Stimulated activated CD4-positive, alpha-beta T cell treated with anti-CD3 and anti-CD28 coated beads, TNF-alpha, amount 100 ng/mL, for 4 hours (primary cell): ENCODE measurements at regions not wholly inside any gene's neighbourhood (a gene's known extent, or its start where the extent isn't known, plus 50 kb on each side); places are given as distances from the start of the nearest gene placed in this dataset.

Experiments used
- DNase-seq, 3 experiments: peaks; one replicate each; pipeline ENCODE4 v3.0.0-alpha.2; 2020; ENCODE audit warnings: low read depth in 3 of 3

DNA sequence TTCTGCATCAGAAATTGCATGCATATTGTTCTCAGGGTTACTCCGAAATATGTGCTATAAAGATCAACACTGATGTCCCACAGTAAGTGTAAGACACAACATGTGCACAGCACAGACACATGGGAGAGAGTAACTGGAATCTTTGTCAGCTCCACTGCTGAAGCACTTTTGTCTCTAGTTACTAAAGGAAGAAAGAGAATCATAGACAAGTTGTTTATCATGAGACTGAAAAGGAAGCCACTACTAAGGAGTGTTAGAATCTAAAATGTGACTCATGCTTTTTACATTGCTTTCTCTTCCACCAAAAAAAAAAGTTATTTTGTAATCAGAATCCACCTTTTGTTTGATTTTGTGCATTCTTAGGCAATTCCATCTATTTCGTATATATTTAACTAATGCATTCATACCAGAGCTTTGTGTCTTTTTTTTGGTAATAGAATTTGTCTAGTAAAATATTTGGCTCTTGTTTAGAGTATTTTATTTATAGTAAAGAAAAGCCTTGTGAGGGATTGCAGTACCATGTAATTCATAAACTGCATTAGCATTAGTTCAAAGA lies 502.4 kb downstream of the FBXO15 start:
- no peak for DNase-seq

DNA sequence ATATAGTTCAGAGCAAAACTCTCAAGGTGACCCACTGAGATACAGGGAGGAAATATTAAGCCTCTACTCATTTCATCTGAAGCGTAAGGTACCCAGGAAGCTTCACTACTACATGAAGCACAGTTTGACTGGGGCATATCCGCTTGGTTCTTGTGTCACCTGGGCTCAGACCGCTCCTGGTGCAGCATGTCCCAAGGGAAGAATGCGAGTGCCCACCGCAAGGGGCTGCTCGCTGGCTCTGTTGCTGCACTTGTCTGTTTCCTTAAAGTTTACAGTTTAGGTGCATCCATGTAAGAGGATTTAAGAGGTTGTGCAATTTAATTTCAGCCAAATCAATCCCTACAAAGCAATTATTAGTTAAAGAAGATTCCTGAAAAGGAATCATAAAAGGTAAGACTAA lies 507.8 kb downstream of the FBXO15 start:
- no peak for DNase-seq

DNA sequence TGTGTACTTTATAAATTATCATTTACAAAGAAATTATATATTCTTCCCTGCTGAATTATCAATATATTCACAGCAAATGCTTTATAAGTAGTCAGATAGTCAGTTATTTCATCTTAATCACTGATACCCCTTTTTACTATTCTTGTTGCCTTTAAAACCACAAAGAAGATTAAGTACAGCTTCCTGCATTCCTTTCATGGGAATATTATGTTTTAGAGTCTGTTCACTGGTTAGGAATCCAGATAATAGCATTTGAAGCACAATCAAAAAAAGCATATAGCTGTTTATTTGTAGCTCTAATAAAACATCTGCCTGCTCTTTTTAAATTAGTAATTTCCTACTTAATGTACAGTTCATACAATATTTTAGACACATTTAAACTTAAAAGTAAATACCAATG lies 508.9 kb downstream of the FBXO15 start:
- no peak for DNase-seq

DNA sequence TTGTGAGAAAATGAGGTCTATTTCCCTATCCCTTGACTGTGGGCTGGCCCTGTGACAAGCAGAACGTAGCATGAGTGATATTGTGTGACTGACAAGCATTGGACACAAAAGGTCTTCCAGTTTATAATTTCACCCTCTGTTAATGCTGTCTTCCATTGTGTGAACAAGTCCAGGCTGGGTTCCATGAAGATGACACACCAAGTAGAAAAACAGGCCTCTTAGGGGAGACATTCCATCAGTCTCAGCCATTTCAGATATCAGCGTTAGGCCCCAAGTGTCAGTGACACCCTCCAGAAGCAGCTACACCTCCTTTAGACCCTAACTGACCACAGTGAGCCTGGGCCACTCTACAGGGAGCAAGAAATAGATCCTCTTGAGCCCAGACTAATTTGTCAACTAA lies 511.3 kb downstream of the FBXO15 start:
- no peak for DNase-seq

DNA sequence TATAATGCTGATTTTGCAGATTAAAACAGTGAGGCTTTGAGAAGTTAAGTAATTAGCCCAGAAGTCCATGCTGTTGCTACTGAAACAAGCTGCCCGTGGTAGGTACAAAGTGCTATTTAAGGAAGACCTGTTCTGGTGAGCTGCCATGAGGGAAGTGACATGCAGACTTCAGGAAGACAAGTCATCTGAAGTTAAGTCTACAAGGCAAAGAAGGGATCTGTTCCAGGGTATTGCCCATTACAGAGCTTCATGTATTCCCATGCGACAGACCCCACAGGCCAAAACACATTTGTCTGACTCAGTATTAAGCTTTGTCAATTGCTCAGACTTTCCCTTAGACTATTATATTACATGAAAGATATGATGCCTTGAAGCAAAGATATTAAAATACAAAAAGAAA lies 520.8 kb downstream of the FBXO15 start:
- no peak for DNase-seq

DNA sequence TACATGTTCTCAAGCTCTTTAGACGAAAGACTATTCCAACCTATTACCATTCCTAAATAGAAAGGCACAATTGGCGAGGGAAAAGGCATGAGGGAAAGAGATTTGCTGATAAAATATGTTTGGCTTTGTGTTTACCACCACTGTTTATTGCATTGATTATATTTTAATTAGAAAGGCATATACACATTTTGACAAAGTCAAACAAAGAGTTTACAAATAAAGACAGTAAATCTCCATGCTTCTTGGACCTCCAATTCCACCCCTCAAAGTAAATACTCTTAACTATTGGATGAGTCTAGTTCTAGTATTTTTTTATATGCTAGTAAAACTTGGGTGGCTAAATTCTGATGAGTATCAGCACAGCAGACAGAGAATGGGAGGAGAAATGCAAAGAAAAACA lies 521.4 kb downstream of the FBXO15 start:
- DNase-seq, result no peak

DNA sequence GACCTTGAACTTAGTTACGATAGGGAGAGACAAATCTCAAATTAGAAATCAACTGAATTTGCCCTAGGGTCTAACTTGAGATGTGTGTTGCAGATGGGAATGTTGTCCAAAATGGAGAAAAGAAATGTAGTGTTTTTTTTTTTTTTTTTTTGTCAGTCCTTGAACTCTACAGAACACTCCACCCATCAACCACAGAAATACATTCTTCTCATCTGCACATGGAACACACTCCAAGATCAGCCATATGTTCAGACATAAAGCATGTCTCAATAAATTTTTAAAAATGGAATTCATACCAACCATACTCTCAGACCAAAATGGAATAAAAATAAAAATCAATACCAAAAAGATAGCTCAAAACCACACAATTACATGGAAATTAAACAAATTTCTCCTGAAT lies 526.5 kb downstream of the FBXO15 start:
- no peak for DNase-seq

DNA sequence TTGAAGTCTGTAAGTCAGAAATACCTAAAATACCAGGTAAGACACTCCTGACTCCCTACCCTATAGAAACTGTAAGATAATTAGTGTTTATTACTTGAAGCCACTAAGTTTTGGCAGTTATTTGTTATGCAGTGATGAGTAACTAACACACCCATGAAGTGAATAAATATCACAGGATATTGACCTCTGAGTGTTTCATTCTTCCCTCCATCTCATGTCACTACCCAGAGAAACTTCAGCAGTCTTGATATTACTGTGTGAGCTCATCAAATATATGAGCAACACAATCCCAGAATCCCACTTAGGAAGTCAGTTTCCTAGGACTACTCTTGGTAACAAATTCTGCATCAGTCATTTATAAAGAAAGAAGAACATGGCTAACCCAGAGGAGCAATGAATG lies 529.7 kb downstream of the FBXO15 start:
- no peak for DNase-seq

DNA sequence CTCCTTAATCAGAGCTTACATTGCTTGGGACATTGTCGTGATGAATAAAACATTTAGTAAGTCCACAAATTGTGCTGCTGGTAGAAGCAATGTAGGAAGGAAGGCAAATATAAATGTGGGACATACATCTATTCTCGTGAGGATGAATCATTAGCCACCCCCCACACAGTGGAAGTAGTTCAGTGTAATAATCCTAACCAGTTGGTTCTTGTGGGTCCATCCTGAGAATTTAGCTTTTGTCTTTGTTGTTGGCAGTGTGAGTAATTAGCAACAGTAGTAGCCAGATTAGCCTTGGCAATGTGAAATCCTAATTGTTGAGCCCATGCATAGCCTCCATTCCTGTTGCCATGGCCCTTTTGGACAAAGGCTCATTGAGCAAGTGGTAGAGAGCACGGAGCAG lies 532.1 kb downstream of the FBXO15 start:
- no peak for DNase-seq

DNA sequence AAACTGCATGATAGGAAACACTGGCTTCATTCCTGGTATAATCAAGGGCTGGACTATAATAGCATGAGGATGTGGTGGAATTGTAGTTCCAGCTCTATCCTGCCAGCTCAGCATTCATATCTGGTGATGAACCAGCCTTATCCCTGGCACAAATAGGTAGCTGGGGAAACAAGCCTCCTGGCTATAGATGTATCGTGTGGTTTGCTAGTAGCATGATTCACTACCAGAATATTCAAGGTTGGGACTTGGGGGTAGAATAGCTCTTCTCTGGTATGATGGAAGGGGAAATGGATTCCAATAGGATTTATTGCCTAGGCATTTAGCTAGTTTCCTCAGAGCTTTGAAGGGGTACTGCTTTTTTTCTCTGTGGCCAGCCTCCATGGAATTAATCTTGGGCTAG lies 532.8 kb downstream of the FBXO15 start:
- no peak for DNase-seq

DNA sequence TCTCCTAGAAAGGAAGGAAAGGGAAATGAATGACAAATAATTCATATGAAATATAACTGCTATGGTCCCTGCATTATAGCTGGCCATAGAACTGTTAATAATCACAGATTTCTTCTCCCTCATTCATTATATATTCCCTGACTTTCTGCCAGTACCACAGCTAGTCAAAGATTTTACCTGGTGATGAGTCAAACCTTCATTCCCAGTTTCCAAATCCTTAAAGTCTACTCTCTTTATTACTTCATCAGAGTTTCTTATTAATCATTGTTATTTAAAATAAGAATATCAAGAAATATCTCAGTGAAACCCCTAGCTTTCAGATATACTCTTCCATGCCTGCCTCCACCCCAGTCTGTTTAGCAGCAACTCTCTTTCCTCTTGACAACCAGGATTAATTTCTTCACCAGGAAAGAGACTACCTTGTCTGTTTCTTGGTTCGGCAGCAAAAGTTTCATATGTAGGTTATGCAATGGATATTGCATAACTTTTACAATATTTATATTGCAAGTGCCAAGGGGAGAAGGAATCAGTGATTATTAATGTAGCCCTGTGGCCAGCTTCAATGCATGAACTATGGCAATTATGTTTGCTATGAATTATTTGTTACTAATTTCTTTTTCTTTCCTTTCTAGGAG lies 533.8 kb downstream of the FBXO15 start:
- no peak for DNase-seq

DNA sequence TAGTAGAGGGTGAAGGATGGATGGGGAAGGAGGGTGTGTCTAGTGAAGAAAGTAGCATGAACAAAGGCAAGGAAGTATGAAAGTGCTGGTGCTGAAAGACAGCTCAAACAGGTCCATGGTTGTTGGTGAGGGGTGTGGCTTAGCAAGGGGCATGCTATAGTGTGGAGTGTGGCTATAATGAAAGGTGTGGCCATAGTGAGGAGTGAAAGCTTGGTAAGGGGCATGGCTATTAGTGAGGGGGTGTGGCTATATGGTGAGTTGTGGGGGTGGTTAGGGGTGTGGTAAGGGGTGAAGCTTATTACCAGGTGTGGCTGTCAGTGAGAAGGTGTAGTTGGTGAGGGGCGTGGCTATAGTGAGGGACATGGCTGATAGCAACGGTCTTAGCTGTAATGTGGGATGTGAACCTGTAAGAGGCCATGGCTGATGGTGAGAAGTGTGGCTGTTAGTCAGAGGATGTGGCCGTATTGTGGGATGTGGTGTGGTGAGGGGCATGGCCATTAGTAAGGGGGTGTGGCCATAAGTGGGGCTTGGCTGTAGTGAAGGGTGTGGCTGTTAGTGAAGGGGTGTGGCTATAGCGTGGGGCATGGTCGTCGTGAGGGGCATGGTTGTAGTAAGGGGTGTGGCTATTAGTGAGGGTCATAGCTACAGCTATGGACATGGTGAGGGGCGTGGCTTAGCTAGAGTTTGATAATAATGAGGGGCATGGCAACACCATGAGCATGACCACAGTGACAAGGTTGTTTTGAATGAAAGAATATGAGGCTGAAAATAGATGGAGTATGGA lies 549.6 kb downstream of the FBXO15 start:
- no peak for DNase-seq

DNA sequence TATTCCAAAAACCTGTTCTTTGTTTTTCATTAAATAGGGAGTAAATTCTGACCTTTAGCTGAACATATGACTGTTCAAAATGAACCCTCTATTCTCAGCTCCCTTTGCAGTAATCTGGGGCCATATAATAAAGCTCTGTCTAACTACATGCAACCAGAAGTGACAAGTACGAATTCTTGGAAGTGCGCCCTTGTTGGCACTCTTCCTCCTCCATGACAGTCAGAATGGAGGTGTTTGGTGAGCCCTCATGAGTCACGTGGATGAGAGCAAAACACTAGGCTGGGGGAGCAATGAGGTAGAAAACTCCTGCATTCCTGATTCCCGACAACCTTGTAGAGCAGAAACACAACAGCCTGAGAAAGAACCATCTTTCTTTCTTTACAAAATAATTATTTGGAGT lies 552.9 kb downstream of the FBXO15 start:
- DNase-seq, result no peak

DNA sequence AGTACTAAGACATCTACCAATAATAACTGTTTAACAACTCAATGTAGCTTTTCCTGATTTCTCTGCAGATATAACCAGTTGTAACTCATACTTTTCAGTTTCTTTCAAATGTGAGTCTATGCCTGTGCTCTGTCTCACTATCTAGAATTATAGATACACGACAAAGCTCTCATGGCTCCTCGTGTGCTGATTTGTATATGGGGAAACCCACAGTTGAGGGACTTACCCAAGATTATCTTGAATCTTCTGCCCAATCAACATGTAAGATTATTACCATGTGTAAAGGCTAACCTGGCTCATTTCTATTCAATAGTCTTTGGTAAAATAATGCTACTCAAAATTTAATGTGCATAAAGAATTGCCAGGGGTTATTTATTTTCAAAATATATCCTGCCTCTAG lies 554.4 kb downstream of the FBXO15 start:
- no peak for DNase-seq

DNA sequence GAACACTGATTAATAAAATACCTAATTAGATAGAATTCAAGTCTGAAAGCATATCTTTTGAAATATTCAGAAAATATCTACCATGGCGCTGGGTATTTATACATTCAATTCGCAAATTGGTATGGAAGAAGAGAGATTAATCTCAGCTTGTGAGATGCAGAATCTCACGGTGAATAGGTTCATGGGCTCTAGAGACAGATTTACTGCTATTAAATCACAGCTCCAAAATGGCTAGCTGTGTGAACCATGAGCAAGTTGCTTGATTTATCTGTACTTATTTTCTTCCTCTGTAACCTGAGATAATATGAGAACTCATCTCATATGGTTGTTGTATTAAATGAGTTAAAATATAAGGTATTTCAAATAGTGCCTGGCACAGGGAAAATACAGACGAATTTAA lies 556.7 kb downstream of the FBXO15 start:
- no peak for DNase-seq

DNA sequence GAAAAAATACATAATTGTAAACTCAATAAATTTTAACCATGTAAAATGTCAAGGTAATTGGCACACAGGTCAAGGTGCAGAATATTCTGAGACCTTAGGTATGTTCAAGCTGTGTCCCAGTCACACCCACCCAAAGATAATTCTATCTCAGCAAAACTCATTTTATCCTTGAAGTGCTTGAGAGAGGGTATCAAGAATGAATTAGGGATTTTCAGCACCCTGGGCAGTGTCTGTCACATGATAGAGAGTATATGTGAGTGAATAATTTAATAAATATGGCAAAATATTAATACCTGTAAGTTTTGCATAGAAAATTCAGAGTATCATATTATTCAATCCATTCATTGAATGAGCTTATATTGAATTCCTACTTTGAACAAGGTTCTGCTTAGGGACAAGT lies 567.9 kb downstream of the FBXO15 start:
- no peak for DNase-seq

DNA sequence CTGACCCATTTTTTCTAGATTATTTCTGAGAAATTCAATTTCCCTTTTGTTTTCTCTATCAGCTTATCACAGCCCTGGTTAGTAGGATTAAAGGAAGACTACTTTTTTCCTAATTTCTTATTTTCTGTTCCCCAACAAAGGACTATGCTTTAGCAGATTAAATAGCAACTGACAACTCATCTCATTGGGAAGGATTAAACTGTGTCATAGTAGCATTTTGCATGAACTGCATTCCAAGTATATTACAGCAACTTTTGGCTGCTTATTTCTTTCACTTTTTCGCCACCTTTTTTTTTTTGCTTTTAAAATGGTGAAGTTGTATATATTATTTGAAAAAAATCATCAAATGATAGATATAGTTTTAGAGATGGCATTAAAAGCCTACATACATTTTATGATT lies 570.3 kb downstream of the FBXO15 start:
- DNase-seq, result no peak

DNA sequence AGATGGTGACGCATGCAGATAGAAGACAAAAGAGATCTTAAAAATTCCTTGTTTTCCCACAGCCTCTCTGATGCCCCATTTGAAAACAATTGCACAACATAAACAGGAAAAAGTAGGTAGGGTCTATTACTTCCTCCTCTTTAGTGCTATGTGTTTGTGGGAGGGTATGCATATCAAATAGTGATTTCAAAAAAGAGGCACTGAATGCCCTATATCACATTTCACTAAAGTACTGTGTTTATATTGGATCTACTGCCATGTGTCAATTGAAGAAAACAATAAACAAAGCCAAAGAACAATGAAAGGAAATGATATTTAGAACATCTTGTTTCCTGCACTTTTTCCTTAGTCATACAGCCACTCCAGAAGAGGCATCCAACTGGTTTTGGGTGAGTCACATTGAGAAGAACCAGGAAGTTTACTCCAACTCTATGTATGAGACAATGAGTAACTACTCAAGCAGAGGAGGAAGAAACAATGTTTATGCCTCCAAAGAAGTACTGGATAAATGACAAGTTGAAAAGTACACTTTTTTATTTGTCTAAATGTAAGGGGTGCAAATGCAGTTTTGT lies 583.6 kb downstream of the FBXO15 start:
- no peak for DNase-seq

DNA sequence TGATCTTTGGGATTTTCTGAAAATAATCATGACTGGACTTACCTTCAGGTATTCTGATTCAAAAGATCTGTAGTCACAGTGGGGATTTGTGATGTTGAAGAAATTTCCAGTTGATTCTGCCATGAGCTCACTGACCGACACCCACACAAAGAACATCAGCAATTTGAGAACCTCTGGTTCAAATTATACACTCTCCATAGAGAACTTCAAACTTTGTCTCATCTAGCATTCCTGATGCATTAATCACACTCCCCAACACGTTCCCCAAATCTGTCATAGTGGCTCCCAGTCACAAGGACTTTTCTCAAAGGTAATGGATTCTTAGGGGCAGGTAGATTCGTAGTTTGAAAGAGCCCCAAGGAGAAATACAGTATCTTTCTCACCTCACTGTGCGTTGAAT lies 584.3 kb downstream of the FBXO15 start:
- DNase-seq, result no peak

DNA sequence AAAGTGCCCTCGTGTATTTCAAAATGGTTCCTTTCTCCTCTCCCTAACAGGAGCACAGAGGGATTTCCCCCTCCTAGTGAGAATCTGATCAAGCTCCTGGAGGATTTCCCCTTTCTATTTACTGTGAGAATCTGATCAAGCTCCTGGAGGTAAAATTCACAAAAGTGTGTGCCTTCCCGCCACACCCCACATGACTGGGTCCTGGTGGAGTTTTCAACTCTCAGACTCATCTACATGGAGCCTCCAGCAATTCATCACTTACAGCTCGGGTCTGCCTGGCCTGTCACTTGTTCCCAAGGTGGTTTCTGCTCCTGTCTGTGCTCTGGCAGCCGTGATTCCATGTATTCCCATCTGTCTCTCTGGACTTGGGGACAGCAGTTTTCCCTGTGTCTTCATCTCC lies 590.7 kb downstream of the FBXO15 start:
- DNase-seq, result no peak

DNA sequence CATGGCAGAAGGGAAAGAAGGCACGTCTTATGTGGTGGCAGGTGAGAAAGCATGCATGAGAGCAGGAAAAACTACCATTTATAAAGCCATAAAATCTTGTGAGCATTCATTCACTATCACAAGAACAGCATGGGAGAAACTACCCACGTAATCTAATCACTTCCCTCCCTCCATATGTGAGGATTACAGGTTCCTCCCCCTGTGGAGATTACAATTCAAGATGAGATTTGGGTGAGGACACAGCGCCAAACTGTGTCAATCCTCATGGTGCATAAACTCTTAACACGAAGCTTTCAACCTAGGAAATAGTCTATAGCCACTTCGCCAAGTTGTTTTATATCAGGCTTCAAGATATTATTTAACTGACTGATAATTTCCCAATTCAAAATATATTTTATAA lies 595.5 kb downstream of the FBXO15 start:
- no peak for DNase-seq

DNA sequence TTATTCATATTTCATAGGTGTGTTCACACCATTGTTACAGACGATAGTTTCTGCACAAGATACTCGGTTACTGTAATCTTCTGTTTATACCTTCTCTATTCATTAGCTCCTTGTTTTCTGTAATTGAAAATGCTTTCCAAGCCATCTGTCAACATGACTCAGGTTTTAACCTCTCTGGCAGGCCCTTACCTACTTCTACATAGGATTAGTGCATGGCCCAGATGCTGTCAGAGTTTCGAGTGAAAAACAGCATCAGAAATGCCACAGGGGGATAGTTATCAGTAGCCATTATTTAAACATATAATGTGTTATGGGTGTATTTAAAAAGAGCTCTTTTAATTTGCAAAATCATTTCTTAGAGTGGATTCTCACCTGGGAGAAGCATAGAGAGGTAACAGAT lies 596.4 kb downstream of the FBXO15 start:
- DNase-seq, result no peak

DNA sequence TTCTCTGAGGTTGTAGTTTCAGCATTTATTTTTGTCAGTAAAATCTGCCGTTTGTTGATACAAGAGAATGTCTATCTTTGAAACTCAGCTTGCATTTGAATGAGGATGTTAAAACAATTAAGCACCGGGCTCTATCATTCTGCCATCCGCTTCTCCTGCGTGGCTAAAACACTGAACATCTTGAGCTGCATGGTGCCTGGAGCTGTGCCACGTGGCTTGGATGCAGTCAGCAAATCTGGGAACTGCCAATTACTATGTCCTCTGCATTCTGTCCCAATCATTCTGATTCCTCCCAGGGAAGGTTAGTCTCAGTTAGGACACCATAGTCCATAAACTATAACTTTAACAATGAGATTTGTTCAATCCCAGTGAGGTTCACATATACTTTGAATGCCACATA lies 598.4 kb downstream of the FBXO15 start:
- DNase-seq, result no peak
